A673 (cell line): ENCODE measurements at regions not wholly inside any gene's neighbourhood (a gene's known extent, or its start where the extent isn't known, plus 50 kb on each side); places are given as distances from the start of the nearest gene placed in this dataset.

Experiments
- EZH2 ChIP-seq: fragments of 200-600 bp; sonication (generic); IDR thresholded peaks from 2 replicates; pipeline ENCODE4 v1.6.1; 2017; ENCODE audit warnings: borderline replicate concordance, low read depth, mild to moderate bottlenecking, mixed read lengths, antibody characterized with exemption, low read length; ENCODE audit not compliant: poor library complexity, severe bottlenecking
- TF ChIP-seq, protein P1 (sequence below): fragments of 300-800, 200-600 bp; sonication (generic); conservative IDR thresholded peaks from 2 replicates; pipeline ENCODE4 v1.5.1; 2017; ENCODE audit warnings: low read depth, mild to moderate bottlenecking, antibody characterized with exemption, low read length, moderate library complexity, mixed read lengths

GRCh38 chr1:195332102-195332501 lies 1276.1 kb downstream of the KCNT2 start:
- TF ChIP-seq, protein P1, sequence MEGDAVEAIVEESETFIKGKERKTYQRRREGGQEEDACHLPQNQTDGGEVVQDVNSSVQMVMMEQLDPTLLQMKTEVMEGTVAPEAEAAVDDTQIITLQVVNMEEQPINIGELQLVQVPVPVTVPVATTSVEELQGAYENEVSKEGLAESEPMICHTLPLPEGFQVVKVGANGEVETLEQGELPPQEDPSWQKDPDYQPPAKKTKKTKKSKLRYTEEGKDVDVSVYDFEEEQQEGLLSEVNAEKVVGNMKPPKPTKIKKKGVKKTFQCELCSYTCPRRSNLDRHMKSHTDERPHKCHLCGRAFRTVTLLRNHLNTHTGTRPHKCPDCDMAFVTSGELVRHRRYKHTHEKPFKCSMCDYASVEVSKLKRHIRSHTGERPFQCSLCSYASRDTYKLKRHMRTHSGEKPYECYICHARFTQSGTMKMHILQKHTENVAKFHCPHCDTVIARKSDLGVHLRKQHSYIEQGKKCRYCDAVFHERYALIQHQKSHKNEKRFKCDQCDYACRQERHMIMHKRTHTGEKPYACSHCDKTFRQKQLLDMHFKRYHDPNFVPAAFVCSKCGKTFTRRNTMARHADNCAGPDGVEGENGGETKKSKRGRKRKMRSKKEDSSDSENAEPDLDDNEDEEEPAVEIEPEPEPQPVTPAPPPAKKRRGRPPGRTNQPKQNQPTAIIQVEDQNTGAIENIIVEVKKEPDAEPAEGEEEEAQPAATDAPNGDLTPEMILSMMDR, result no peak
- no peak for TF ChIP-seq EZH2
